SH-SY5Y (cell line): ENCODE measurements at regions not wholly inside any gene's neighbourhood (a gene's known extent, or its start where the extent isn't known, plus 50 kb on each side); places are given as distances from the start of the nearest gene placed in this dataset.

Source experiments
- GATA2 ChIP-seq: IDR thresholded peaks from 2 replicates; pipeline ENCODE4 v1.6.1; 2011; ENCODE audit warnings: mild to moderate bottlenecking, low read depth, low read length
- GATA3 ChIP-seq: IDR thresholded peaks from 2 replicates; pipeline ENCODE4 v1.6.1; 2011; ENCODE audit warnings: low read depth, mild to moderate bottlenecking, low read length, moderate library complexity

- TF ChIP-seq GATA3 (no peak), GATA2 (no peak)
Observed at GRCh38 chr9:81123526-81123925, 565.8 kb downstream of the TLE1 start.
